OCI-LY7 (cell line): ENCODE measurements at regions not wholly inside any gene's neighbourhood (a gene's known extent, or its start where the extent isn't known, plus 50 kb on each side); places are given as distances from the start of the nearest gene placed in this dataset.

ENCODE experiments used
- BruUV-seq: library from RNA; stranded (reverse); fragments of 400-500 nt; replicated peaks from 2 replicates; lab custom pipeline; 2021; lab: Mats Ljungman, UMichigan
- CTCF ChIA-PET: fragments of 300-600 bp; sonication (Branson Sonifier 250); formaldehyde crosslinking; loops from one replicate; lab custom pipeline; 2022; ENCODE audit warnings: antibody characterized with exemption; ENCODE audit not compliant: unreplicated experiment; lab: Charles Lee
- POLR2A ChIA-PET: fragments of 300-600 bp; sonication (Branson Sonifier 250); formaldehyde crosslinking; loops from one replicate; lab custom pipeline; 2022; ENCODE audit warnings: antibody characterized with exemption; lab: Charles Lee
- DNase-seq: peaks from one replicate; pipeline ENCODE4 v3.0.0-alpha.2; 2015; ENCODE audit warnings: low spot score
- H2AFZ ChIP-seq: fragments of 200-600 bp; sonication (generic), shearing (Covaris generic); 2 replicates; pipeline ENCODE4 v1.6.1; 2014; ENCODE audit warnings: mild to moderate bottlenecking, antibody characterized with exemption, low read length, moderate library complexity
- H3K27ac ChIP-seq: fragments of 200-600 bp; sonication (generic); 2 replicates; pipeline ENCODE4 v1.5.1; 2014; ENCODE audit warnings: mixed run types, low read depth, mild to moderate bottlenecking, moderate library complexity, low read length, inconsistent platforms; ENCODE audit not compliant: poor library complexity, severe bottlenecking
- H3K36me3 ChIP-seq: fragments of 200-600 bp; sonication (generic); 2 replicates; pipeline ENCODE4 v1.6.1; 2014; ENCODE audit warnings: mild to moderate bottlenecking, antibody characterized with exemption, low read length, moderate library complexity, mixed read lengths; ENCODE audit not compliant: insufficient read depth
- H3K4me1 ChIP-seq: fragments of 200-600 bp; sonication (generic); 2 replicates; pipeline ENCODE4 v1.5.1; 2014; ENCODE audit warnings: mild to moderate bottlenecking, low read length; ENCODE audit not compliant: insufficient read depth, poor library complexity, severe bottlenecking
- H3K4me2 ChIP-seq: fragments of 200-600 bp; sonication (generic); 2 replicates; pipeline ENCODE4 v1.6.1; 2014; ENCODE audit warnings: mild to moderate bottlenecking, low read length
- H3K4me3 ChIP-seq: fragments of 200-600 bp; sonication (generic); 2 replicates; pipeline ENCODE4 v1.5.1; 2014; ENCODE audit warnings: mild to moderate bottlenecking, low read depth, low read length; ENCODE audit not compliant: poor library complexity, severe bottlenecking
- H3K79me2 ChIP-seq: fragments of 200-600 bp; sonication (generic); 2 replicates; pipeline ENCODE4 v1.6.1; 2016; ENCODE audit warnings: low read depth, mild to moderate bottlenecking, low read length, moderate library complexity, mixed read lengths; ENCODE audit not compliant: insufficient read depth
- H3K9me2 ChIP-seq: fragments of 200-600 bp; sonication (generic); 2 replicates; pipeline ENCODE4 v1.6.1; 2016; ENCODE audit warnings: mild to moderate bottlenecking, low read length, mixed read lengths; ENCODE audit not compliant: insufficient read depth
- H3K9me3 ChIP-seq: fragments of 200-600 bp; sonication (generic); 2 replicates; pipeline ENCODE4 v1.6.1; 2014; ENCODE audit warnings: mild to moderate bottlenecking, mixed run types, low read length, mixed read lengths
- H4K20me1 ChIP-seq: fragments of 200-600 bp; sonication (generic); 2 replicates; pipeline ENCODE4 v1.6.1; 2014; ENCODE audit warnings: mild to moderate bottlenecking, antibody characterized with exemption, low read length, moderate library complexity, mixed read lengths; ENCODE audit not compliant: insufficient read depth
- EZH2phosphoT487 ChIP-seq: fragments of 200-600 bp; sonication (generic); IDR thresholded peaks from 2 replicates; pipeline ENCODE4 v1.6.1; 2018; ENCODE audit warnings: low read depth, borderline replicate concordance, mild to moderate bottlenecking, mixed run types, antibody characterized with exemption, low read length, moderate library complexity, mixed read lengths
- intact Hi-C: fragments of 100-400 bp; cut with micrococcal nuclease; formaldehyde crosslinking; loops from one replicate; pipeline ENCODE4 v1.10.0; 2022; ENCODE audit not compliant: unreplicated experiment
- TF ChIP-seq, protein P1 (sequence below): fragments of 200-600 bp; sonication (generic); conservative IDR thresholded peaks from 2 replicates; pipeline ENCODE4 v1.5.1; 2014; ENCODE audit warnings: mild to moderate bottlenecking, antibody characterized with exemption, low read length, moderate library complexity, mixed read lengths

DNA sequence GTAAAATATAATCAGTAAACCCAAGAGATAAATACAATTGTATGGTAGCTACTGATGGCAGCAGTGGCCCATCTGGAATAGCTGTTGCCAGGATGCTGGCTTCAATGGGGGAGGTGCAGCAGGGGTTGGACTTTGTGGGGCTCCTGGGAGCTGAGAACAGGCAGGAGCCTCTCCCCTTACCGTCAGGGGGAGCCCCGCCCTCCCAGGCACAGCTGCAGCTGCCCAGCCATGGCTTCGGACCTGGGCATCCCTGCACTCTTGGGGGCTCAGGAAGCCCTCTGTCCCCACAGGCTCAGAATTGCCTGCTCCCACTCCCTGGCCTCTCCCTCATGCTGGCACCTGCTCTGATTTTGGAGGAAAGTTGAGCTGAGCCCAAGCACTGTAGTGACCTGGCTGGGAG lies 741.1 kb downstream of the CDH11 start:
- BruUV-seq = no TSS peak
- TF ChIP-seq, protein P1, sequence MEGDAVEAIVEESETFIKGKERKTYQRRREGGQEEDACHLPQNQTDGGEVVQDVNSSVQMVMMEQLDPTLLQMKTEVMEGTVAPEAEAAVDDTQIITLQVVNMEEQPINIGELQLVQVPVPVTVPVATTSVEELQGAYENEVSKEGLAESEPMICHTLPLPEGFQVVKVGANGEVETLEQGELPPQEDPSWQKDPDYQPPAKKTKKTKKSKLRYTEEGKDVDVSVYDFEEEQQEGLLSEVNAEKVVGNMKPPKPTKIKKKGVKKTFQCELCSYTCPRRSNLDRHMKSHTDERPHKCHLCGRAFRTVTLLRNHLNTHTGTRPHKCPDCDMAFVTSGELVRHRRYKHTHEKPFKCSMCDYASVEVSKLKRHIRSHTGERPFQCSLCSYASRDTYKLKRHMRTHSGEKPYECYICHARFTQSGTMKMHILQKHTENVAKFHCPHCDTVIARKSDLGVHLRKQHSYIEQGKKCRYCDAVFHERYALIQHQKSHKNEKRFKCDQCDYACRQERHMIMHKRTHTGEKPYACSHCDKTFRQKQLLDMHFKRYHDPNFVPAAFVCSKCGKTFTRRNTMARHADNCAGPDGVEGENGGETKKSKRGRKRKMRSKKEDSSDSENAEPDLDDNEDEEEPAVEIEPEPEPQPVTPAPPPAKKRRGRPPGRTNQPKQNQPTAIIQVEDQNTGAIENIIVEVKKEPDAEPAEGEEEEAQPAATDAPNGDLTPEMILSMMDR = no peak
- no peak for TF ChIP-seq EZH2phosphoT487
- POLR2A ChIA-PET = no interaction called here

DNA sequence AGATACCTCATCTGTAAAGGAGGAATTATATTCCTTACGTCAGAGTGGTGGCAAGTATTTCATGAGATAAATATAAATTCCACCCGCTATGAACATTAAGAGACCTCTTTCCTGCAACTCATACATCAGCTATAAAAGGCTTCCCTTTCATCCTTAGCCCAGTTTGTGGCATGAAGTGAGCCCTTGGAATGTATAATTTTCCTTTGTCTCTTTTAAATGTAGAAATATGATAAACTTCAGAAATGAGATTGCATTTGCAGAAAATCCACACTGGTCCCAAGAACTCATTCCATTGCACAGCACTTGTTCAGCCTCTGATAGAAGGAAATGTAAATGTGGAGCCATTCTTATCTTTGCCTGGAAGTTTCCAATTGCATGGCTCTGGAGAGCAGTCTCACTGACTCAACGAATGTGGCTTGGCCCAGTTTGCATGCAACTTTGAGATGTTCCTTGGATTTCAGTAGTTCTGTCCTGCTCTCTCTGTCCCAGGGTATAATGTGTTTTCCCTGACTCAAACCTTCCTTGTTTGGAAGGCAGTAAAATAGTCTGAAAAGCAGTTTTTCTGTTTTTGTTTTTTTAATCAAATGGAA lies 746.4 kb downstream of the CDH11 start:
- intact Hi-C loops = no loop called here
- no peaks in the 10 kb centered on the region; the same call in 1 of the 2 replicates for H3K36me3 ChIP-seq
- H3K79me2 ChIP-seq = no peaks in the 10 kb centered on the region
- ChIA-PET CTCF (no interaction called here), POLR2A (interaction anchor here (0.6 to 1.7 kb wide), 7 partner anchors 9 to 540 kb away, joined by 3 to 5 read pairs (median 3); no protein-coding TSS in a partner anchor)
- peak overlapping the region; percentile 18; the same call in 1 of the 2 replicates for H2AFZ ChIP-seq
- H4K20me1 ChIP-seq = no peaks in the 10 kb centered on the region
- DNase-seq = no peak
- no peak for TF ChIP-seq EZH2phosphoT487
- TF ChIP-seq, protein P1 = no peak
- peaks cover 10% of the 10 kb centered on the region; the same call in 1 of the 2 replicates for H3K9me3 ChIP-seq
- H3K4me3 ChIP-seq = no peak overlapping the region
- no peak overlapping the region for H3K4me2 ChIP-seq
- no TSS peak for BruUV-seq
- H3K9me2 ChIP-seq = no peaks in the 10 kb centered on the region
- no peak overlapping the region for H3K27ac ChIP-seq
- H3K4me1 ChIP-seq = no peaks in the 10 kb centered on the region

More for the DNA sequence above, 741.1 kb downstream of the CDH11 start:
- Histone ChIP-seq H3K4me1 (no peaks in the 10 kb centered on the region), H3K4me3 (no peak overlapping the region), H3K4me2 (no peak overlapping the region), H2AFZ (no peak overlapping the region), H3K27ac (no peak overlapping the region), H3K36me3 (peaks cover 10% of the 10 kb centered on the region; the same call in 1 of the 2 replicates), H4K20me1 (no peaks in the 10 kb centered on the region), H3K79me2 (no peaks in the 10 kb centered on the region), H3K9me2 (no peaks in the 10 kb centered on the region), H3K9me3 (peaks cover 42% of the 10 kb centered on the region)
- intact Hi-C loops = no loop called here
- CTCF ChIA-PET = no interaction called here
- no peak for DNase-seq

DNA sequence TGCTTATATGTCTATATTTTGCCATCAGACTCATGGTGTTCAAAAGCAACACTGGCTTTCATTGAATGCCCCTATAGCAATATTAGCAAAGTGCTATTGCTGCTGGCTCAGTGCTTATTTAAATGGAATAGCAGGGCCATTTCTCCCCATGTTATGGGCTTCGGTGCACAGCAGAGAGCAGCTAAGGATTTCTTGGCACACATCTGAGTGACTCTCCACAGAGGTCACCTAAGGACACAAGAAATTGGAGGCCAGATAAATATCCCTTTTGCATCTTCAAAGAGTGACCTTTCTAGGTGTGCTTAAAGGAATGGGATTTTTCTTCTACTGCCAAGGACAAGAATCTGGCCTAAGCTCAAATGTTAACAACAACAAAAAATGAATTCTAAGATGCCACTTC lies 751.8 kb downstream of the CDH11 start:
- Histone ChIP-seq H3K79me2 (no peaks in the 10 kb centered on the region), H3K9me3 (no peaks in the 10 kb centered on the region), H4K20me1 (no peaks in the 10 kb centered on the region), H3K27ac (no peak overlapping the region), H3K4me1 (no peaks in the 10 kb centered on the region), H3K4me2 (no peak overlapping the region), H3K4me3 (no peak overlapping the region), H3K9me2 (no peaks in the 10 kb centered on the region), H3K36me3 (no peaks in the 10 kb centered on the region), H2AFZ (peak overlapping the region; percentile 62)
- no peak for DNase-seq
- BruUV-seq = no TSS peak
- CTCF ChIA-PET = no interaction called here
- intact Hi-C loops = no loop called here
- POLR2A ChIA-PET = no interaction called here
- TF ChIP-seq EZH2phosphoT487 = no peak
- TF ChIP-seq, protein P1 = no peak
